ENCODE measurements at regions not wholly inside any gene's neighbourhood (a gene's known extent, or its start where the extent isn't known, plus 50 kb on each side); places are given as distances from the start of the nearest gene placed in this dataset.

- TF ChIP-seq CTCF (IDR thresholded peaks at IDR 0.05; ENCODE audit: low read depth, low read length, missing control alignments): no peak
- no peak for DNase-seq (ENCODE audit: low read depth)
Measured at GRCh38 chr4:29046781-29047180, 1673.4 kb upstream of the PCDH7 start.

DNA sequence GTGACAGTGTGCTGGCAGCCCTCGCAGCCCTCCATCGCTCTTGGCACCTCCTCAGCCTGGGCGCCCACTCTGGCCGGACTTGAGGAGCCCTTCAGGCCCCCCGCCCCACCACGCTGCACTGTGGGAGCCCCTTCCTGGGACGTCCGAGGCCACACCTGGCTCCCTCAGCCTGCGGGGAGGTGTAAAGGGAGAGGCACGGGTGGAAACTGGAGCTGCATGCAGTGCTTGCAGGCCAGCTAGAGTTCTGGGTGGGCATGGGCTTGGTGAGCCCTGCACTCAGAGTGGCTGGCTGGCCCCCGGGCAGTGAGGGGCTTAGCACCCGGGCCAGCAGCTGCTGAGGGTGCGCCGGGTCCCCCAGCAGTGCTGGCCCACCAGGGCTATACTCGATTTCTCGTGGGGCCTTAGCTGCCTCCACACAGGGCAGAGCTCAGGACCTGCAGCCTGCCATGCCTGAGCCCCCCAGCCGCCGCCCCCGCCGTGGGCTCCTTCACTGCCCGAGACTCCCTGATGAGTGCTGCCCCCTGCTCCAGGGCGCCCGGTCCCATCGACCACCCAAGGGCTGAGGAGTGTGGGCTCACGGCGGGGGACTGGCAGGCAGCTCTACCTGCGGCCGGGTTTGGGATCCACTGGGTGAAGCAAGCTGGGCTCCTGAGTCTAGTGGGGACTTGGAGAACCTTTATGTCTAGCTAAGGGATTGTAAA, 1672.7 kb upstream of the PCDH7 start:
- no peak overlapping the region for H3K4me3 ChIP-seq (ENCODE audit: low read depth, low read length)
- no peak for TF ChIP-seq CTCF (IDR thresholded peaks at IDR 0.05; ENCODE audit: low read depth, low read length, missing control alignments)
- no peak for DNase-seq (ENCODE audit: low read depth)
- in situ Hi-C loops (cut with HindIII; ENCODE audit: low sequenced_read_pairs): no loop called here

More at GRCh38 chr4:29046781-29047180, 1673.4 kb upstream of the PCDH7 start:
- in situ Hi-C loops (cut with HindIII; ENCODE audit: low sequenced_read_pairs): no loop called here
- H3K4me3 ChIP-seq (ENCODE audit: low read depth, low read length): no peak overlapping the region

DNA sequence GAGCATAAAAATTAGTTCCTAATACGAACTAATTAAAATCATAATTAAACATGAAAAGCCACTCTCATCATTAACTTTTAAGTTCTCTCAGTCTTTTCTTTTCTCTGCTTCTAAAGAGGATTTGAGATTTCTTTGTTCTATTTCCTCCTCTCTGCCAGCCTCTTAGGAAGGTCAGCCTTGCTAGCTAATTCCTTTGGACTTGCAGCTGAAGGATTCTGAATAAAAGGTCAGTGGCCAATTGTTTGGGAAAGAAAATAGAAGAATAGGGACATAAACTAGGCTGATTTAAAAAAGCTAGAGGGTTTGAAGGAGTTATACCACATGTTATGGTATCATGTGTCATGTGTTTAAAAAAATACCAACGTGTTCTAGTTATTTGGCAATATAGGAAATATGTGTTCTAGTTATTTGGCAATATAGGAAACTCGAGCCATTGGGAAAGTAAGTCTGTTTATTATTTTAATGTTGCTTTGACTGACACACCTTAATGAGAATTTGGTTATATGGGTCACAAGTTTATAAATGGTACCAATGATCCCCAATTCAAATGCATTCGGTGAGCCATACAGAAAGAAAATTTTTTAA, 1668.7 kb upstream of the PCDH7 start:
- no peak overlapping the region for H3K4me3 ChIP-seq (ENCODE audit: low read depth, low read length)
- in situ Hi-C loops (cut with HindIII; ENCODE audit: low sequenced_read_pairs): no loop called here
- DNase-seq (ENCODE audit: low read depth): no peak
- TF ChIP-seq CTCF (IDR thresholded peaks at IDR 0.05; ENCODE audit: low read depth, low read length, missing control alignments): no peak

DNA sequence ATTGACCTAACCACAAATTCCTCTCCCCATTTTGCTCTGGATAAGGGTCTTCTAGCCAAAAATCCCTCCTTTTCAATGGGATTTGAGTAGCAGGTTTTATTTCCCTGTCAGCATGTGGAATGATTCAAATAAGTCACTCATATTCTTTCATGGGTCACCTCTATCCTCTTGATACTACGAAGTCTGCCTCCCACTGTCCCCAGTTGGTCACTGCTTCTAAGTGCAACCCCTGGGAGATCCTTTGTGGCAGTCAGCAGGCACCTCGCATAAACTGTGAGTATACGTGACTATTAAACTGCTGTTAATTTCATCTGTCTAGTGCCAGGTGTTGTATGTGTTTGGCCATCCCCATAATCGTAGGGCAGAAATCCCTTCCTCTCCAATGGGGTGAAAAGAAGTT, 1667.9 kb upstream of the PCDH7 start:
- no peak for DNase-seq (ENCODE audit: low read depth)
- TF ChIP-seq CTCF (IDR thresholded peaks at IDR 0.05; ENCODE audit: low read depth, low read length, missing control alignments): no peak
- in situ Hi-C loops (cut with HindIII; ENCODE audit: low sequenced_read_pairs): no loop called here
- H3K4me3 ChIP-seq (ENCODE audit: low read depth, low read length): no peak overlapping the region

- H3K4me3 ChIP-seq (ENCODE audit: low read depth, low read length): no peak overlapping the region
- no peak for DNase-seq (ENCODE audit: low read depth)
- in situ Hi-C loops (cut with HindIII; ENCODE audit: low sequenced_read_pairs): no loop called here
- TF ChIP-seq CTCF (IDR thresholded peaks at IDR 0.05; ENCODE audit: low read depth, low read length, missing control alignments): no peak
Measured at GRCh38 chr4:29058531-29058930, 1661.6 kb upstream of the PCDH7 start.

- no peak for TF ChIP-seq CTCF (IDR thresholded peaks at IDR 0.05; ENCODE audit: low read depth, low read length, missing control alignments)
- DNase-seq (ENCODE audit: low read depth): no peak
- no peak overlapping the region for H3K4me3 ChIP-seq (ENCODE audit: low read depth, low read length)
- in situ Hi-C loops (cut with HindIII; ENCODE audit: low sequenced_read_pairs): no loop called here
Measured at GRCh38 chr4:29066861-29067260, 1653.3 kb upstream of the PCDH7 start.

Measured in astrocyte of the cerebellum (primary cell).